ENCODE measurements at regions not wholly inside any gene's neighbourhood (a gene's known extent, or its start where the extent isn't known, plus 50 kb on each side); places are given as distances from the start of the nearest gene placed in this dataset.

DNA sequence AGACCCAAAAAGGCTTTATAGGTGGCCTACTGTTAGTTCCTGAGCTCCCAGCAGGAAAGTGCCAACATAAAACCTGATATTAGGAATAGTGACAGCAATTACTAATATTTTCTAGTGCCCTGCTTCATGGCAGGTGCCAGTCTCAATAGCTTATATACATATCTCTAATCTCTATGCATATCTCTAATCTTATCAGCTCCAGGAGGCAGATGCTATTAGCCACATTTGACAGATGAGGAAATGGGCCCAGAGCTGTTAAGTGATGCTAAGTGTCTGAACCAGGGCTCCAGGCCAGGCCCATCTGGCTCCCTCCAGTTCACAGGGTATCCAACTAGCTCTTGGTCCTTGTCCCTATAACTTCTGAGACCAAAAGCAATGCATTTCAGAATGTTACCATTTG, 142.5 kb downstream of the CHIC2 start:
- no peak overlapping the region for H3K4me2 ChIP-seq
- TF ChIP-seq, protein P1, sequence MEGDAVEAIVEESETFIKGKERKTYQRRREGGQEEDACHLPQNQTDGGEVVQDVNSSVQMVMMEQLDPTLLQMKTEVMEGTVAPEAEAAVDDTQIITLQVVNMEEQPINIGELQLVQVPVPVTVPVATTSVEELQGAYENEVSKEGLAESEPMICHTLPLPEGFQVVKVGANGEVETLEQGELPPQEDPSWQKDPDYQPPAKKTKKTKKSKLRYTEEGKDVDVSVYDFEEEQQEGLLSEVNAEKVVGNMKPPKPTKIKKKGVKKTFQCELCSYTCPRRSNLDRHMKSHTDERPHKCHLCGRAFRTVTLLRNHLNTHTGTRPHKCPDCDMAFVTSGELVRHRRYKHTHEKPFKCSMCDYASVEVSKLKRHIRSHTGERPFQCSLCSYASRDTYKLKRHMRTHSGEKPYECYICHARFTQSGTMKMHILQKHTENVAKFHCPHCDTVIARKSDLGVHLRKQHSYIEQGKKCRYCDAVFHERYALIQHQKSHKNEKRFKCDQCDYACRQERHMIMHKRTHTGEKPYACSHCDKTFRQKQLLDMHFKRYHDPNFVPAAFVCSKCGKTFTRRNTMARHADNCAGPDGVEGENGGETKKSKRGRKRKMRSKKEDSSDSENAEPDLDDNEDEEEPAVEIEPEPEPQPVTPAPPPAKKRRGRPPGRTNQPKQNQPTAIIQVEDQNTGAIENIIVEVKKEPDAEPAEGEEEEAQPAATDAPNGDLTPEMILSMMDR (IDR thresholded peaks at IDR 0.05; ENCODE audit: poor library complexity): no peak
- TF ChIP-seq EZH2 (IDR thresholded peaks at IDR 0.05; ENCODE audit: borderline replicate concordance) (no peak), EZH2phosphoT487 (IDR thresholded peaks at IDR 0.05; ENCODE audit: low read depth, severe bottlenecking, unreplicated experiment) (no peak)
- no peaks in the 10 kb centered on the region for H3K4me1 ChIP-seq (ENCODE audit: insufficient read depth)
- H3K27ac ChIP-seq: no peak overlapping the region
- no peak overlapping the region for H2AFZ ChIP-seq
- no peaks in the 10 kb centered on the region for H3K36me3 ChIP-seq (replicated peaks; ENCODE audit: insufficient read depth, low read depth)
- DNase-seq (ENCODE audit: low spot score): no peak
- H4K20me1 ChIP-seq (ENCODE audit: insufficient read depth, poor library complexity, severe bottlenecking): no peaks in the 10 kb centered on the region
- H3K4me3 ChIP-seq: no peak overlapping the region
- no peaks in the 10 kb centered on the region for H3K79me2 ChIP-seq
- no peaks in the 10 kb centered on the region for H3K9me3 ChIP-seq (ENCODE audit: low read depth)
- H3K9me2 ChIP-seq (replicated peaks; ENCODE audit: insufficient read depth): no peaks in the 10 kb centered on the region
- no peaks in the 10 kb centered on the region for H3K27me3 ChIP-seq

DNA sequence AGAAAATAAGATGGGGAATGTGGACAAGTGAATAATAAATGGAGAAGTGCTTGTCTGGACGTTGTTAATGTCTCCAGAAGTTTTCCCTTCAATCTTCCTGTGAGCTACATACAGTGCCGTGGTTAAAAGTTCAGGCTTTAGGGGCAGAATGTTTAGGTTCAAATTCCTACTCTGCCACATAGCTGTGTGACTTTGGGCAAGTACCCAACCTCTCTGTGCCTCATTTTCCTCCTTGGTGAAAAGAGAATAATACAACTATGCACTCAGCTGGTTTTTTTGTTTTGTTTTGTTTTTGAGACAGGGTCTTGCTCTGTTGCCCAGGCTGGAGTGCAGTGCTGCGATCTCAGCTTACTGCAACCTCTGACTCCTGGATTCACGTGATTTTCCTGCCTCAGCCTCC, 143.5 kb downstream of the CHIC2 start:
- Histone ChIP-seq H3K4me2 (no peak overlapping the region), H3K4me1 (ENCODE audit: insufficient read depth) (no peaks in the 10 kb centered on the region), H3K9me2 (replicated peaks; ENCODE audit: insufficient read depth) (no peaks in the 10 kb centered on the region), H3K27me3 (no peaks in the 10 kb centered on the region), H2AFZ (no peak overlapping the region), H3K9me3 (ENCODE audit: low read depth) (no peaks in the 10 kb centered on the region), H3K36me3 (replicated peaks; ENCODE audit: insufficient read depth, low read depth) (no peaks in the 10 kb centered on the region), H4K20me1 (ENCODE audit: insufficient read depth, poor library complexity, severe bottlenecking) (no peaks in the 10 kb centered on the region), H3K79me2 (no peaks in the 10 kb centered on the region), H3K27ac (no peak overlapping the region), H3K4me3 (no peak overlapping the region)
- DNase-seq (ENCODE audit: low spot score): no peak
- TF ChIP-seq, protein P1 (IDR thresholded peaks at IDR 0.05; ENCODE audit: poor library complexity): no peak
- TF ChIP-seq EZH2phosphoT487 (IDR thresholded peaks at IDR 0.05; ENCODE audit: low read depth, severe bottlenecking, unreplicated experiment) (no peak), EZH2 (IDR thresholded peaks at IDR 0.05; ENCODE audit: borderline replicate concordance) (no peak)
- 76% methylated on average over 4 of the region's 4 CpGs for WGBS (ENCODE audit: low lambda C conversion rate, missing lambda C conversion rate)

DNA sequence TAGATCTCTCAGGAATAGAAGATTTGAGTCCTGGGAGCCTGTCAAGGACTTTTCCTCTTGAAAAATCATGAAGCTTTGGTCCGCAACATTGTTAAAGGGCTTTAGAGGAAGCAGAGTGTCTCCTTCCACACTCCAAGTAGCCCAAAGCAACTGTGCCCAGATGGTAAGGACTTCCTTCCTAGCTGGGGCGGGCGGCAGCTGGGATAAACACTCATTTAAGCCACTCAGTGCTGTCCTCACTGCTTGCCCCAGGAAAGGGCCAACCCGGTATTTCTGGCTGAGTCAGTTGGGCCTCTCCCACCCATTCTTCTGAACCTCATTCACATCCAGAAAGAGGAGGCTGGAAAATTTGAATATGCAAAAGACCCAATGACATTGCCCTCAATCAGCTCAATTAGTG, 144.3 kb downstream of the CHIC2 start:
- TF ChIP-seq, protein P1 (IDR thresholded peaks at IDR 0.05; ENCODE audit: poor library complexity): no peak
- TF ChIP-seq EZH2phosphoT487 (IDR thresholded peaks at IDR 0.05; ENCODE audit: low read depth, severe bottlenecking, unreplicated experiment) (no peak), EZH2 (IDR thresholded peaks at IDR 0.05; ENCODE audit: borderline replicate concordance) (no peak)
- H3K79me2 ChIP-seq: no peaks in the 10 kb centered on the region
- no peaks in the 10 kb centered on the region for H3K27me3 ChIP-seq
- no peak overlapping the region for H3K27ac ChIP-seq
- H3K4me2 ChIP-seq: no peak overlapping the region
- no peaks in the 10 kb centered on the region for H3K36me3 ChIP-seq (replicated peaks; ENCODE audit: insufficient read depth, low read depth)
- H3K4me1 ChIP-seq (ENCODE audit: insufficient read depth): no peaks in the 10 kb centered on the region
- 56% methylated on average over 4 of the region's 4 CpGs for WGBS (ENCODE audit: low lambda C conversion rate, missing lambda C conversion rate)
- H4K20me1 ChIP-seq (ENCODE audit: insufficient read depth, poor library complexity, severe bottlenecking): no peaks in the 10 kb centered on the region
- H3K9me2 ChIP-seq (replicated peaks; ENCODE audit: insufficient read depth): no peaks in the 10 kb centered on the region
- H2AFZ ChIP-seq: no peak overlapping the region
- no peaks in the 10 kb centered on the region for H3K9me3 ChIP-seq (ENCODE audit: low read depth)
- no peak overlapping the region for H3K4me3 ChIP-seq
- no peak for DNase-seq (ENCODE audit: low spot score)

DNA sequence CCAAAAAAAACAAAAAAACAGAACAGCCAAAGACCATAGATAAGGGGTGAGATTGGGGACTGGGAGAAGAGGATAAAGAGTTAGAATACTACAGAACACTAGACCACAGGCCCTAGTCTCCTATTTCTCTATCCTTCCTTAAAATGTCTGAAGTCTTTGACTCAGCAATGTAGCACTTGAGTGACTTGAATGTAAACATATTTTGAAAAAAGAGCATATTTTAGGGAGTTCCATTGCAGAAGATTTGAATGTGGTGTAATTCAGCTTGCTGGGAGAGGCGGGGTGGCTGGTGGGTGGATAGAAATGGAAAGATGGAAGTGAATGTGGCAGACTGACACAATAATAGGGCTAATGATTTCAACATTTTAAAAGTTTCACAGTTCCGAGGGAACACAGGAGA, 144.9 kb downstream of the CHIC2 start:
- Histone ChIP-seq H2AFZ (no peak overlapping the region), H3K4me3 (no peak overlapping the region), H3K27ac (no peak overlapping the region), H3K79me2 (no peaks in the 10 kb centered on the region), H3K27me3 (no peaks in the 10 kb centered on the region), H4K20me1 (ENCODE audit: insufficient read depth, poor library complexity, severe bottlenecking) (no peaks in the 10 kb centered on the region), H3K36me3 (replicated peaks; ENCODE audit: insufficient read depth, low read depth) (no peaks in the 10 kb centered on the region), H3K9me2 (replicated peaks; ENCODE audit: insufficient read depth) (no peaks in the 10 kb centered on the region), H3K9me3 (ENCODE audit: low read depth) (no peaks in the 10 kb centered on the region), H3K4me1 (ENCODE audit: insufficient read depth) (no peaks in the 10 kb centered on the region), H3K4me2 (no peak overlapping the region)
- DNase-seq (ENCODE audit: low spot score): no peak
- TF ChIP-seq EZH2 (IDR thresholded peaks at IDR 0.05; ENCODE audit: borderline replicate concordance) (no peak), EZH2phosphoT487 (IDR thresholded peaks at IDR 0.05; ENCODE audit: low read depth, severe bottlenecking, unreplicated experiment) (no peak)
- TF ChIP-seq, protein P1 (IDR thresholded peaks at IDR 0.05; ENCODE audit: poor library complexity): no peak
- WGBS (ENCODE audit: low lambda C conversion rate, missing lambda C conversion rate): 79% methylated on average over 2 of the region's 2 CpGs

Measured in hepatocyte (in vitro differentiated cells).